ENCODE measurements at regions not wholly inside any gene's neighbourhood (a gene's known extent, or its start where the extent isn't known, plus 50 kb on each side); places are given as distances from the start of the nearest gene placed in this dataset.
"Not testable (repeated sequence)": the region's sequence is repeated elsewhere in the genome, so short reads cannot be mapped to it uniquely, and the experiment has no call there.

DNA sequence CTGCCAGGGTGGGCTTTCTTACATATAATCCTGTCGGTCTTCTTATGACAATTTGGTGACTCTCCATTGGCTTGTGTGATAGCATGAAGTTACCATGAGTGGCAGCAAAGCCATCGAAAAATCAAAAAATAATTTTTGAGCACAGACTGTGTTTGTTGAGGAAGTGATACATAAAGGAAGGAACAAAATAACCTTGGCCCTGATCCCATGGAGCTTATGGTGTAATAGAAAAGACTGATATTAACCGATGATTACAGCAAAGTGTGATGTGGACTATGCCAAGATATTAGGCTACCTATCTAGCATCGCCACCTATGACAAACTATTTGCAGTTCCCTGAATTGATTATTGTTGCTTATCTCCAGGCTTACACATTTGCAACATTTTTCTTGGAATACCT, 383.2 kb downstream of the AEBP2 start:
- Mint-ChIP-seq H3K4me3 (no peak overlapping the region), H3K27ac (no peak overlapping the region), H3K4me1 (ENCODE audit: low read depth) (no peaks in the 10 kb centered on the region)

DNA sequence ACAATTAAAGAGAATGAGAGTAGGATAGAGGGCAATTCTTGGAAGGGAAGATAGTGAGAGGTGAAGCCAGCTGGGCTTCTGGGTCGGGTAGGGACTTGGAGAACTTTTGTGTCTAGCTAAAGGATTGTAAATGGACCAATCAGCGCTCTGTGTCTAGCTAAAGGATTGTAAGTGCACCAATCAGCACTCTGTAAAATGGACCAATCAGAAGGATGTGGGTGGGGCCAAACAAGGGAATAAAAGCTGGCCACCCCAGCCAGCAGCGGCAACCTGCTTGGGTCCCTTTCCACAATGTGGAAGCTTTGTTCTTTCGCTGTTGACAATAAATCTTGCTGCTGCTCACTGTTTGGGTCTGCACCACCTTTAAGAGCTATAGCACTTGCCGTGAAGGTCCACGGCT, 384.0 kb downstream of the AEBP2 start:
- not testable (repeated sequence) for H3K4me3 Mint-ChIP-seq, H3K27ac Mint-ChIP-seq, H3K27me3 Mint-ChIP-seq

More for the DNA sequence above, 383.2 kb downstream of the AEBP2 start:
- Mint-ChIP-seq H3K27me3 (no peaks in the 10 kb centered on the region), H3K9me3 (peaks cover 31% of the 10 kb centered on the region), H3K36me3 (ENCODE audit: low read depth) (no peaks in the 10 kb centered on the region)

DNA sequence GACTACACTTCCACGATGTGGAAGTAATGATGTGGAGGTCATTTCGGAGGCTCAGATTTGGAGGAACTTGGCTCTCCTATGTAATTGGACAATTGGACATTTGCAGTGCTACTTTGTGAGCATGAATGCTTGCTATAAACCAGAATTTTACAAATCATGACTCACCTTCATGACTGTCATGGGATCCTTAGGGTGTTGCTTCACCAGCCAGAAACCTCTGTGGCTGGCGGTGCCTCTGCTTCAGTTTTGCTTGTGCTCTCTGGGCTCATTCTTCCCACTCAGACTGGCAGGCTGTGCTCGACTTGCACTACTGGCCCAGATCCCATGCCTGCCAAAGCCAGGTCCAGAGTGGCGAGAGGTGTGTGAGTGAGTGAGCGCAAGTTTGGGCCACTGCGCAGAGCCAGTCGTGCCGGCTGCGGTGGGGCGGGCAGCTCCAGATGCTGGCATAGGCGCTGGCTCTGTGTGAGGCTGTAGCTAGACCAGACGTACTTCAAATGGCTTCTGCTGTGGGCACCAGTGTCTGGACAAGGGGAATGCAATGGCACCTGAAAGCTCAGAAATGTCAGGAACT, 387.8 kb downstream of the AEBP2 start:
- peak overlapping the region; percentile 45 for H3K27ac Mint-ChIP-seq

More for the DNA sequence above, 384.0 kb downstream of the AEBP2 start:
- H3K9me3 Mint-ChIP-seq, result peaks cover 31% of the 10 kb centered on the region
- H3K36me3 Mint-ChIP-seq (ENCODE audit: low read depth); H3K4me1 Mint-ChIP-seq (ENCODE audit: low read depth): not testable (repeated sequence)

DNA sequence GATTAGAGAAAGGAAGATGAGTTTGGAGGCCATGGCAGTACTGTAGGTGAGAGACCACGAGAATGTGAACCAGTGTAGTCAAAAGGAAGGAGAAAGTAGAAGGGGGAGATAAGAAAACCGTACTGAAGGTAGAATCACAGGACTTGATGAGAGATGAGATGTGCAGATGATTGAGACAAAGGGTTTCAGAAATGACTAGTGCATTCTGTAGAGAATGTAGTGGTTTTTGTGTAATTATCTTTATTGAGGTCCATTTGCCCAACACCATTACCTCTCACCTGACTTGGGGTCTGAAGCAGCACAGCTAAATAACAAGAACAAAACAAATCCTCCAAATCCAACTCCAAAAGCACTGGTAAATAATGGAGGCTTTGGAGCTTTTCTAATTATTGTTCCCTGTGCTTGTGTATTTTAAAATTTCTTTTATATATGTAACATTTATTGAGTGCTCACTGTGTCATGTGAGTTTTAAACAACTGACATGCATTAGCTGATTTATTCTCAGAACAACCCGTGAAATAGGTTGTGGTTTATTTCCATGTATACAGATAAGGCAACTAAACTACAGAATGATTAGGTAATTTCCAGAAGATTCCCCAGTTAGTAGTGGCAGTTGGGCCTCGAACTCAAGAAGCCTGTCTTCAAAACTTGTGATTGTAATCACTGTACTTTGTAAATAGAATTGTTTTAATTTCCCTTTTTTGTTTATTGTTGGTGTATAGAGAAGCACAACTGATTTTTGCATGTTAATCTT, 390.0 kb downstream of the AEBP2 start:
- H3K27me3 Mint-ChIP-seq, result no peaks in the 10 kb centered on the region
- peaks cover 21% of the 10 kb centered on the region for H3K9me3 Mint-ChIP-seq
- H3K4me3 Mint-ChIP-seq, result no peak overlapping the region
- H3K36me3 Mint-ChIP-seq (ENCODE audit: low read depth), result no peaks in the 10 kb centered on the region
- peak overlapping the region; percentile 50 for H3K27ac Mint-ChIP-seq
- H3K4me1 Mint-ChIP-seq (ENCODE audit: low read depth), result peaks cover 36% of the 10 kb centered on the region

More for the DNA sequence above, 387.8 kb downstream of the AEBP2 start:
- Mint-ChIP-seq H3K9me3 (peaks cover 35% of the 10 kb centered on the region), H3K4me1 (ENCODE audit: low read depth) (peaks cover 31% of the 10 kb centered on the region), H3K36me3 (ENCODE audit: low read depth) (no peaks in the 10 kb centered on the region), H3K27me3 (no peaks in the 10 kb centered on the region), H3K4me3 (no peak overlapping the region)

DNA sequence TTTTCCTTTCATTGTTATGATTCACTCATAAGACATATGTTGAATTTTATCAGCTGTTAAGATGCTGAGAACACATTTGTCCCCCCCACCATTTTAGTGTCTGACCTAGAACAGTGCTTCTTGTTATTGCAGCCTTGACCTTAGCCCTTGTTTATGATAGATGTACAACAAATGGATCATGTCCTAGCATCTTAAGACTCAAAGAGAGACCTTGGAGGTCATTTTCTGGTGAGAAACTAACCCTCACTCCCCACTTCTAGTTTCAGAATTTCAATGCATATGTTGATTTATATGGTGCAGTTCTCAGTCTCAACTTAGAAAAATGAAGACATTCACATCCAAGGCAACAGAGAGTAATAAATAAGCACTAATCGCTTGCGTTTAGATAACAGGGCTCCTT, 391.2 kb downstream of the AEBP2 start:
- Mint-ChIP-seq H3K4me3 (peak overlapping the region; percentile 30), H3K27me3 (no peaks in the 10 kb centered on the region), H3K9me3 (peaks cover 11% of the 10 kb centered on the region), H3K27ac (peak overlapping the region; percentile 90), H3K36me3 (ENCODE audit: low read depth) (no peaks in the 10 kb centered on the region), H3K4me1 (ENCODE audit: low read depth) (peaks cover 45% of the 10 kb centered on the region)

- Mint-ChIP-seq H3K4me3 (peak overlapping the region; percentile 32), H3K4me1 (ENCODE audit: low read depth) (peaks cover 41% of the 10 kb centered on the region), H3K27ac (peak overlapping the region; percentile 75), H3K27me3 (peaks cover 3% of the 10 kb centered on the region), H3K36me3 (ENCODE audit: low read depth) (no peaks in the 10 kb centered on the region), H3K9me3 (peaks cover 7% of the 10 kb centered on the region)
Observed at GRCh38 chr12:19833775-19834501, 394.6 kb downstream of the AEBP2 start.

DNA sequence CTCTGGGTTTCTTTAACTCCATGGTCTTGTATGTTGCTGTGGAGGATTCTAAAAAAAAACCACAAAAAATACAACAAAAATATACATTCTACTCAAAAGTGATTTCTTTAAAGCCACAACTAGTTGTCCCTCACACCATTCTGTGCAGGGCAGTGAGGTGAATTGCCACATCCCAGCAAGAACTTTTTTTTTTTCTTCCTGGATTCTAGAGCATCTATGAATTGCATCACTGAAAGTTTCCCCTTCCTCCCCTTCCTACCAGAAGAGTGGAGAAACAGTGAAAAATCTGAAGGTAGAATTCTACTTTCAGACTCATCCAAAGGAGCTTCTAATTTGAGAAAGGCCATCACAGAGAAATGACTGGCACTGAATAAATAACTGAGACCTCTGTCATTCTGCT, 395.3 kb downstream of the AEBP2 start:
- H3K4me3 Mint-ChIP-seq, result no peak overlapping the region
- peak overlapping the region; percentile 75 for H3K27ac Mint-ChIP-seq
- peaks cover 3% of the 10 kb centered on the region for H3K27me3 Mint-ChIP-seq
- H3K4me1 Mint-ChIP-seq (ENCODE audit: low read depth), result peaks cover 36% of the 10 kb centered on the region
- H3K36me3 Mint-ChIP-seq (ENCODE audit: low read depth), result no peaks in the 10 kb centered on the region
- H3K9me3 Mint-ChIP-seq, result peaks cover 5% of the 10 kb centered on the region

DNA sequence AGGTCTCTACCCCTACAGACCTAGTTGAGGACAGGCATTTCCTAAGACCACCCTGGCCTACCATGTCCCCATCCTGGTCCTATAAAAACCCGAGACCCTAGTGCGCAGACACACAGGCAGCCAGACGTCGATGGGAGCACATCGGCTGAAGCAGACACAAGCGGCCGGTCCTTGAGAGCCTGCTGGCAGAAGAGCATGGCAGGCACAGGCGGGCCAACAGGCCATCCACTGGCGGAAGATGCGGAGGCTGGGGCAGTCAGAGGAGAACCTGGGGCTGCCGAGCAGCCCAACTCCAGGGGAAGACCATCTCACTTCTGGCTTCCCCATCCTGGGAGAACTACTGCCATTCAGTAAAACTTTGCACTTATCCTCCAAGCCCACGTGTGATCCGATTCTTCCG, 396.8 kb downstream of the AEBP2 start:
- Mint-ChIP-seq H3K9me3 (peaks cover 5% of the 10 kb centered on the region), H3K36me3 (ENCODE audit: low read depth) (no peaks in the 10 kb centered on the region), H3K27me3 (peaks cover 3% of the 10 kb centered on the region), H3K4me1 (ENCODE audit: low read depth) (peaks cover 21% of the 10 kb centered on the region), H3K4me3 (no peak overlapping the region), H3K27ac (no peak overlapping the region)

DNA sequence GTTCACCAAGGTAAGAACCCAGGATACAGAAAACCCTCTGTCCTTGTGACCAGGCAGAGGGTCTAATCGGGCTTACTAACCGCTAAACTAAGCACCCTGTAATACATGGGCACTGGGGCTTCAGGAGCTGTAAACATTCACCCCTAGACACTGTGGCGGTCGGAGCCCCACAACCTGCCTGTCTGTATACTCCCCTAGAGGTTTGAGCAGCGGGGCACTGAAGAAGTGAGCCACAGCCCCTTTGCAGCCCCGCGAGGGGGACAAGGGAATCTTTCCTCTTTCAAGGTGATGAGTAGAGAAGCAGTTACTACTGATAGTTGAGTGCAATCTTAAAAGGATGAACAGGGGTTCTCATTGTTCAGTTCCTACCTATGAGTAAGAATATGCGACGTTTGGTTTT, 397.2 kb downstream of the AEBP2 start:
- H3K27ac Mint-ChIP-seq, result no peak overlapping the region
- H3K4me3 Mint-ChIP-seq, result no peak overlapping the region
- H3K9me3 Mint-ChIP-seq, result peaks cover 5% of the 10 kb centered on the region
- no peaks in the 10 kb centered on the region for H3K36me3 Mint-ChIP-seq (ENCODE audit: low read depth)
- peaks cover 3% of the 10 kb centered on the region for H3K27me3 Mint-ChIP-seq
- peaks cover 17% of the 10 kb centered on the region for H3K4me1 Mint-ChIP-seq (ENCODE audit: low read depth)

DNA sequence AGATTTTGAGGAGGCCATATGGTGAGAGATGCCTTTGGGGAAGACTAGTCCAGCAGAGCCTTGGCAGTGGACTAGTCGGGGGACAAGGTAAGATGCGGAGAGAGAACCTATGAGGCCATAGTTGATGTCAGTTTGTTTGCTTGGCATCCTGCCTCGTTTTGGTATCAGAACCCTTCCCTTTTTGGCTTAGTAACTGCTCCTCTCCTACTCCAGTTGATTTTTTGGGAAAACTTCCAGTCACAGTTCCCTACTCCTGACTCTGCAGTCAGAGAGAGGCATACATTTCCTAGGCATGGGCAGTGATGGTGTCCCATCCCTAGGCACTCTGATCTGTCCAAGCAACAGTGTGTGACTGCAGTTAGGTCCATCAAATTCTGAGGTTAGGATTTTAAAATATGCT, 398.3 kb downstream of the AEBP2 start:
- no peak overlapping the region for H3K4me3 Mint-ChIP-seq
- H3K4me1 Mint-ChIP-seq (ENCODE audit: low read depth), result peaks cover 13% of the 10 kb centered on the region
- no peaks in the 10 kb centered on the region for H3K36me3 Mint-ChIP-seq (ENCODE audit: low read depth)
- H3K27ac Mint-ChIP-seq, result no peak overlapping the region
- peaks cover 5% of the 10 kb centered on the region for H3K9me3 Mint-ChIP-seq
- peaks cover 3% of the 10 kb centered on the region for H3K27me3 Mint-ChIP-seq

DNA sequence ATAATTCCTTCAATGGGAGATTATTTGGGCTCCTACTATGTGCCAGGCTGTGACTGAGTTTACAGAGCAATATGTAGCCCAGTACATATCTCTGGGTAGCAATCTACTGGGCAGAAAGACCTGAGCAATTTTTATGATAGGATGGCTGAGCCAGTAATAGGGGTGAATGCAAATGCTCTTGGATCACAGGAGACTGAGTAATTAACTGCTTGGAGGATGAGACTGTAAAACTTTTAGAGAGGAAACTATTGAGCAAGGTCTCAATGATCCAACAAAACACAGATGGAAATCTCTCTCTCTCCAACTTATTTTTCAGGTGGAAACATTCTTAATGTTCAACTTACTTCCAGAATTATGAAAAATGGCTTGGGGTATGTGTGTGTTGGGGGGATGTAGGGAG, 402.2 kb downstream of the AEBP2 start:
- H3K36me3 Mint-ChIP-seq (ENCODE audit: low read depth), result no peaks in the 10 kb centered on the region

DNA sequence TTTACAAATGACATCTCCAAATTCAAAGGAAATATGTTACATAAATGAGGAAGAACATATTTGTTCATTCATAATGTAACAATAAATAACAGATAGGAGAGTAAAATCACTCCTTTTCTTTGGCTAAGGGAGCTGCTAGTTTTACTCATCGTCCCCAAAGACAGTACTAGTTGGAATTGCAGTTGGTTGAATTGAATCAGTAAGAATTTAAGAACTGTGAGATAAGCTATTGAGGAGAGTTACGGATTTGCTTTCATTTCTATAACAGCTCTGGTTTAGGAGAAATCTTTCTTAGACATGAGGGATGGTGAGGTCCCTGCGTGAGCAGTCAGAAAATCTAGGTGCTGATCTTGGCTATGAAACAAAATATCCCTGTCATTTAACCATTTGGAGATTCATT, 402.8 kb downstream of the AEBP2 start:
- no peaks in the 10 kb centered on the region for H3K36me3 Mint-ChIP-seq (ENCODE audit: low read depth)
- no peak overlapping the region for H3K4me3 Mint-ChIP-seq
- H3K27ac Mint-ChIP-seq, result no peak overlapping the region
- peaks cover 8% of the 10 kb centered on the region for H3K4me1 Mint-ChIP-seq (ENCODE audit: low read depth)
- no peaks in the 10 kb centered on the region for H3K9me3 Mint-ChIP-seq
- peaks cover 3% of the 10 kb centered on the region for H3K27me3 Mint-ChIP-seq

More for the DNA sequence above, 402.2 kb downstream of the AEBP2 start:
- Mint-ChIP-seq H3K4me1 (ENCODE audit: low read depth) (peaks cover 2% of the 10 kb centered on the region), H3K9me3 (no peaks in the 10 kb centered on the region), H3K4me3 (no peak overlapping the region), H3K27me3 (peaks cover 3% of the 10 kb centered on the region), H3K27ac (no peak overlapping the region)

DNA sequence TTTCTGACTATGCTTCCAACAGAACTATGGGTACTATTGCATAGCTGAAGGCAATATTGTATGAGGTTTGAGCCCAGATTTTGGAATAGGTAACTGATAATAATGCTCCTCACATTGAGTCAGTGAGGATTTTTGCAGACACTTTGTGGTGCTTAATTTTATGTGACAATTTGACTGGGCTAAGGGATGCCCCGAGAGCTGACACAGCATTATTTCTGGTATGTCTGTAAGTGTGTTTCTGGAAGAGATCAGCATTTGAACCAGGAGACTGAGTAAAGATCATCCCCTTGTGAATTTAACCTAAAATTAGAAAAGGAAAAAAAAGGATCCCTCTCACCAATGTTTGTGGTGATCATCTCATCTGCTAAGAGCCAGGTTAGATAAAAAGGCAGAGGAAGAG, 404.9 kb downstream of the AEBP2 start:
- Mint-ChIP-seq H3K27me3 (no peaks in the 10 kb centered on the region), H3K36me3 (ENCODE audit: low read depth) (no peaks in the 10 kb centered on the region), H3K27ac (no peak overlapping the region), H3K4me1 (ENCODE audit: low read depth) (peaks cover 24% of the 10 kb centered on the region), H3K4me3 (no peak overlapping the region), H3K9me3 (no peaks in the 10 kb centered on the region)

- Mint-ChIP-seq H3K4me3 (no peak overlapping the region), H3K9me3 (no peaks in the 10 kb centered on the region), H3K36me3 (ENCODE audit: low read depth) (no peaks in the 10 kb centered on the region), H3K27ac (no peak overlapping the region), H3K27me3 (no peaks in the 10 kb centered on the region), H3K4me1 (ENCODE audit: low read depth) (peaks cover 43% of the 10 kb centered on the region)
Observed at GRCh38 chr12:19846574-19846973, 407.3 kb downstream of the AEBP2 start.

- H3K4me1 Mint-ChIP-seq (ENCODE audit: low read depth), result peaks cover 43% of the 10 kb centered on the region
- H3K27ac Mint-ChIP-seq, result peak overlapping the region; percentile 5
- H3K9me3 Mint-ChIP-seq, result no peaks in the 10 kb centered on the region
- no peaks in the 10 kb centered on the region for H3K27me3 Mint-ChIP-seq
- no peak overlapping the region for H3K4me3 Mint-ChIP-seq
- H3K36me3 Mint-ChIP-seq (ENCODE audit: low read depth), result no peaks in the 10 kb centered on the region
Observed at GRCh38 chr12:19847294-19848059, 408.2 kb downstream of the AEBP2 start.

Data from stimulated activated naive CD8-positive, alpha-beta T cell treated with anti-CD3 and anti-CD28 coated beads, Interleukin-15, Interleukin-2, amounts not matched to agents 100 ng/mL and 50 ng/mL, for 24 hours (primary cell).